ENCODE measurements at regions not wholly inside any gene's neighbourhood (a gene's known extent, or its start where the extent isn't known, plus 50 kb on each side); places are given as distances from the start of the nearest gene placed in this dataset.

DNA sequence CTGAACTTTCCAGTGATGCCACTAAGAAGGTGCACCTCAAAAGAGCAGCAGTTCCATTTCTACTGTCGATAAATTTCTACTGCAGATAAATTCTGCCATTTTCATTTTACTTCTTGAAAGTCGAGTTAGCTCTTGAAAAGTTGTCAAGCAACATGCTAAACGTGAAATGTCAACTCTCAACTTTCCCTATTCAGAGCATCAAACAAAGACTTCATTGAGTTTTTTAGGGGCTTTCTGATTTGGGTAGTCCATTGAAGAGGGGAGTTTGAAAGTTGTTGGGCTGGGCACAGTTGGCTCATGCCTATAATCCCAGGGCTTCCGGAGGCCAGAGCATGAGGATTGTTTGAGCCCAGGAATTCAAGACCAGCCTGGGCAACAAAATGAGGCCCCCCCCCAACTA is 59.4 kb upstream of the SYNE2 start:
- Histone ChIP-seq H3K14ac (ENCODE audit: insufficient read length) (no peak overlapping the region), H3K9me3 (ENCODE audit: insufficient read depth in 2 of 2, low read depth in 1 of 2, low read length in 1 of 2) (no peaks in the 10 kb centered on the region), H3K4me1 (replicated peaks in 1 of 4; ENCODE audit: control insufficient read depth in 3 of 4, insufficient read depth in 4 of 4, low read length in 3 of 4) (no peaks in the 10 kb centered on the region), H2BK12ac (ENCODE audit: low read depth, low read length) (no peak overlapping the region), H2AFZ (ENCODE audit: low read length) (no peak overlapping the region), H3K79me2 (ENCODE audit: control insufficient read depth in 1 of 2, insufficient read depth in 2 of 2, low read length in 2 of 2) (no peaks in the 10 kb centered on the region), H4K5ac (ENCODE audit: insufficient read length, low read depth, low read length) (no peak overlapping the region), H4K8ac (ENCODE audit: extremely low read depth, insufficient read depth, low read length) (no peak overlapping the region), H3K27ac (ENCODE audit: low read depth, low read length) (no peak overlapping the region), H3K18ac (ENCODE audit: extremely low read depth, low read length) (no peak overlapping the region), H3K27me3 (replicated peaks in 1 of 4; ENCODE audit: control insufficient read depth in 3 of 4, extremely low read depth in 1 of 4, insufficient read depth in 3 of 4, low read length in 3 of 4) (no peaks in the 10 kb centered on the region), H3K4me3 (ENCODE audit: extremely low read depth in 1 of 4, insufficient read depth in 2 of 4, low read depth in 3 of 4, low read length in 4 of 4) (no peak overlapping the region), H2BK15ac (ENCODE audit: low read length) (no peak overlapping the region), H2BK20ac (ENCODE audit: low read length) (no peak overlapping the region), H2BK120ac (replicated peaks; ENCODE audit: low read depth, low read length) (no peak overlapping the region), H3K23me2 (ENCODE audit: low read depth, low read length) (no peaks in the 10 kb centered on the region), H3K36me3 (ENCODE audit: control insufficient read depth in 2 of 4, insufficient read depth in 4 of 4, low read length in 3 of 4) (no peaks in the 10 kb centered on the region), H2BK5ac (ENCODE audit: low read depth, low read length) (no peak overlapping the region), H4K20me1 (replicated peaks in 1 of 2; ENCODE audit: control insufficient read depth in 1 of 2, insufficient read depth in 2 of 2, low read length in 2 of 2) (no peaks in the 10 kb centered on the region), H2AK5ac (ENCODE audit: low read depth, low read length) (no peak overlapping the region), H3K4ac (replicated peaks; ENCODE audit: insufficient read length, low read depth, low read length) (no peak overlapping the region), H3K4me2 (ENCODE audit: insufficient read depth in 1 of 2, low read depth in 2 of 2, low read length in 2 of 2) (no peak overlapping the region), H3K9ac (replicated peaks in 1 of 4; ENCODE audit: extremely low read depth in 1 of 4, low read depth in 3 of 4, low read length in 3 of 4) (no peak overlapping the region), H3K23ac (ENCODE audit: insufficient read length) (no peak overlapping the region), H3K79me1 (ENCODE audit: low read depth, low read length) (no peaks in the 10 kb centered on the region), H4K91ac (replicated peaks; ENCODE audit: insufficient read length, low read length) (no peak overlapping the region), H3K56ac (replicated peaks; ENCODE audit: insufficient read length, low read depth, low read length) (no peak overlapping the region)
- no peak for DNase-seq (ENCODE audit: low read depth in 1 of 2, low spot score in 2 of 2)
- CTCF ChIA-PET (ENCODE audit: partially characterized antibody): no interaction called here
- 82% methylated on average over 4 of the region's 4 CpGs; no CpG with 5 or more reads in 1 of the 2 experiments for WGBS, 2 experiments (ENCODE audit: extremely low coverage in 1 of 2, insufficient coverage in 1 of 2, insufficient read length in 1 of 2, insufficient replicate concordance in 2 of 2, low coverage in 1 of 2, low lambda C conversion rate in 2 of 2, missing lambda C conversion rate in 1 of 2)
- TF ChIP-seq SP1 (IDR thresholded peaks at IDR 0.05; ENCODE audit: low read depth, low read length) (no peak), RXRA (IDR thresholded peaks at IDR 0.05; ENCODE audit: insufficient read depth, low read depth, low read length) (no peak), HDAC6 (IDR thresholded peaks at IDR 0.05; ENCODE audit: low read depth, low read length) (no peak), KDM4A (IDR thresholded peaks at IDR 0.05; ENCODE audit: low read depth, low read length, severe bottlenecking) (no peak)
- no peak for FAIRE-seq
- POLR2A ChIA-PET (ENCODE audit: partially characterized antibody): no interaction called here

All from H1 (cell line).